Right kidney (tissue), 1 donor: ENCODE measurements at regions not wholly inside any gene's neighbourhood (a gene's known extent, or its start where the extent isn't known, plus 50 kb on each side); places are given as distances from the start of the nearest gene placed in this dataset.

Experiments
- DNase-seq: peaks from one replicate; pipeline ENCODE4 v3.0.0-alpha.2; 2016

GRCh38 chrX:131704136-131704695, 160.3 kb downstream of the OR13H1 start:
- no peak for DNase-seq

GRCh38 chrX:131709553-131709952, 165.7 kb downstream of the OR13H1 start:
- DNase-seq: no peak

- DNase-seq: no peak
Observed at GRCh38 chrX:131711478-131711867, 167.6 kb downstream of the OR13H1 start.

- DNase-seq: no peak
Observed at GRCh38 chrX:131723646-131724045, 179.8 kb downstream of the OR13H1 start.

- no peak for DNase-seq
Observed at GRCh38 chrX:131724292-131724691, 180.4 kb downstream of the OR13H1 start.

GRCh38 chrX:131725001-131725654, 181.3 kb downstream of the OR13H1 start:
- no peak for DNase-seq

- DNase-seq: no peak
Observed at GRCh38 chrX:131727778-131728177, 183.9 kb downstream of the OR13H1 start.

GRCh38 chrX:131728295-131729145, 184.6 kb downstream of the OR13H1 start:
- DNase-seq: no peak

- no peak for DNase-seq
Observed at GRCh38 chrX:131729295-131729694, 185.4 kb downstream of the OR13H1 start.

GRCh38 chrX:131734621-131735020, 190.7 kb downstream of the OR13H1 start:
- no peak for DNase-seq

GRCh38 chrX:131735127-131735526, 191.3 kb downstream of the OR13H1 start:
- no peak for DNase-seq

GRCh38 chrX:131739823-131740222, 195.9 kb downstream of the OR13H1 start:
- no peak for DNase-seq

GRCh38 chrX:131741103-131741581, 197.3 kb downstream of the OR13H1 start:
- no peak for DNase-seq

GRCh38 chrX:131745942-131746489, 202.1 kb downstream of the OR13H1 start:
- no peak for DNase-seq

GRCh38 chrX:131746491-131746968, 202.7 kb downstream of the OR13H1 start:
- no peak for DNase-seq

GRCh38 chrX:131747173-131747572, 203.3 kb downstream of the OR13H1 start:
- DNase-seq: no peak

- no peak for DNase-seq
Observed at GRCh38 chrX:131752493-131753198, 208.8 kb downstream of the OR13H1 start.

GRCh38 chrX:131762802-131763234, 218.9 kb downstream of the OR13H1 start:
- no peak for DNase-seq

- DNase-seq: no peak
Observed at GRCh38 chrX:131763674-131764073, 219.8 kb downstream of the OR13H1 start.

- no peak for DNase-seq
Observed at GRCh38 chrX:131764216-131764615, 220.3 kb downstream of the OR13H1 start.

GRCh38 chrX:131778269-131779218, 234.7 kb downstream of the OR13H1 start:
- DNase-seq: no peak
